Activated CD8-positive, alpha-beta T cell treated with anti-CD3 and anti-CD28 coated beads for 36 hours (primary cell): ENCODE measurements at regions not wholly inside any gene's neighbourhood (a gene's known extent, or its start where the extent isn't known, plus 50 kb on each side); places are given as distances from the start of the nearest gene placed in this dataset.

Source experiments
- ATAC-seq: fragments of 200-7000 bp; cut with Tn5 transposase; one replicate; pipeline ENCODE4 v1.10.0; 2021; ENCODE audit warnings: mild to moderate bottlenecking, moderate library complexity
- CTCF ChIA-PET: fragments of 350-600 bp; sonication (Branson Sonifier 250); formaldehyde crosslinking; loops from one replicate; lab custom pipeline; 2021; ENCODE audit warnings: antibody characterized with exemption; lab: Charles Lee
- POLR2A ChIA-PET: fragments of 350-600 bp; sonication (Branson Sonifier 250); formaldehyde crosslinking; loops from one replicate; lab custom pipeline; 2021; ENCODE audit warnings: antibody characterized with exemption; lab: Charles Lee
- DNase-seq: peaks from one replicate; pipeline ENCODE4 v3.0.0-alpha.2; 2020
- H3K27ac Mint-ChIP-seq: one replicate; pipeline ENCODE4 v1.8.0; 2021; ENCODE audit warnings: mild to moderate bottlenecking, mixed read lengths
- H3K27me3 Mint-ChIP-seq: one replicate; pipeline ENCODE4 v1.8.0; 2021; ENCODE audit warnings: mixed read lengths
- H3K36me3 Mint-ChIP-seq: one replicate; pipeline ENCODE4 v1.8.0; 2021; ENCODE audit warnings: low read depth, mixed read lengths
- H3K4me1 Mint-ChIP-seq: one replicate; pipeline ENCODE4 v1.8.0; 2021; ENCODE audit warnings: low read depth, mixed read lengths
- H3K4me3 Mint-ChIP-seq: one replicate; pipeline ENCODE4 v1.8.0; 2021; ENCODE audit warnings: mild to moderate bottlenecking, moderate library complexity, mixed read lengths
- H3K9me3 Mint-ChIP-seq: one replicate; pipeline ENCODE4 v1.8.0; 2021; ENCODE audit warnings: mixed read lengths
- intact Hi-C: fragments of 100-400 bp; cut with micrococcal nuclease; formaldehyde crosslinking; loops from one replicate; pipeline ENCODE4 v1.10.0; 2022
- TF ChIP-seq, protein P1 (sequence below): fragments of 200-600 bp; IDR thresholded peaks from one replicate; pipeline ENCODE4 v1.8.0; 2022; ENCODE audit warnings: antibody characterized with exemption, mild to moderate bottlenecking

GRCh38 chr19:34577531-34578101, 96.1 kb downstream of the WTIP start:
- intact Hi-C loops, result no loop called here
- peaks cover 5% of the 10 kb centered on the region for H3K9me3 Mint-ChIP-seq
- no peak overlapping the region for H3K4me3 Mint-ChIP-seq
- TF ChIP-seq, protein P1, sequence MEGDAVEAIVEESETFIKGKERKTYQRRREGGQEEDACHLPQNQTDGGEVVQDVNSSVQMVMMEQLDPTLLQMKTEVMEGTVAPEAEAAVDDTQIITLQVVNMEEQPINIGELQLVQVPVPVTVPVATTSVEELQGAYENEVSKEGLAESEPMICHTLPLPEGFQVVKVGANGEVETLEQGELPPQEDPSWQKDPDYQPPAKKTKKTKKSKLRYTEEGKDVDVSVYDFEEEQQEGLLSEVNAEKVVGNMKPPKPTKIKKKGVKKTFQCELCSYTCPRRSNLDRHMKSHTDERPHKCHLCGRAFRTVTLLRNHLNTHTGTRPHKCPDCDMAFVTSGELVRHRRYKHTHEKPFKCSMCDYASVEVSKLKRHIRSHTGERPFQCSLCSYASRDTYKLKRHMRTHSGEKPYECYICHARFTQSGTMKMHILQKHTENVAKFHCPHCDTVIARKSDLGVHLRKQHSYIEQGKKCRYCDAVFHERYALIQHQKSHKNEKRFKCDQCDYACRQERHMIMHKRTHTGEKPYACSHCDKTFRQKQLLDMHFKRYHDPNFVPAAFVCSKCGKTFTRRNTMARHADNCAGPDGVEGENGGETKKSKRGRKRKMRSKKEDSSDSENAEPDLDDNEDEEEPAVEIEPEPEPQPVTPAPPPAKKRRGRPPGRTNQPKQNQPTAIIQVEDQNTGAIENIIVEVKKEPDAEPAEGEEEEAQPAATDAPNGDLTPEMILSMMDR, result no peak
- no peaks in the 10 kb centered on the region for H3K36me3 Mint-ChIP-seq
- ATAC-seq (no peak), DNase-seq (no peak)
- H3K27ac Mint-ChIP-seq, result no peak overlapping the region
- H3K27me3 Mint-ChIP-seq, result peaks cover 17% of the 10 kb centered on the region
- CTCF ChIA-PET, result no interaction called here
- peaks cover 4% of the 10 kb centered on the region for H3K4me1 Mint-ChIP-seq
- POLR2A ChIA-PET, result no interaction called here

- H3K27me3 Mint-ChIP-seq, result peaks cover 17% of the 10 kb centered on the region
- H3K4me3 Mint-ChIP-seq, result no peak overlapping the region
- H3K27ac Mint-ChIP-seq, result no peak overlapping the region
- ChIA-PET POLR2A (no interaction called here), CTCF (no interaction called here)
- no peak for DNase-seq
- H3K4me1 Mint-ChIP-seq, result peaks cover 4% of the 10 kb centered on the region
- no peaks in the 10 kb centered on the region for H3K36me3 Mint-ChIP-seq
- TF ChIP-seq, protein P1, result no peak
- H3K9me3 Mint-ChIP-seq, result peaks cover 5% of the 10 kb centered on the region
- intact Hi-C loops, result no loop called here
- no peak for ATAC-seq
Measured at GRCh38 chr19:34577056-34577455, 95.5 kb downstream of the WTIP start.

DNA sequence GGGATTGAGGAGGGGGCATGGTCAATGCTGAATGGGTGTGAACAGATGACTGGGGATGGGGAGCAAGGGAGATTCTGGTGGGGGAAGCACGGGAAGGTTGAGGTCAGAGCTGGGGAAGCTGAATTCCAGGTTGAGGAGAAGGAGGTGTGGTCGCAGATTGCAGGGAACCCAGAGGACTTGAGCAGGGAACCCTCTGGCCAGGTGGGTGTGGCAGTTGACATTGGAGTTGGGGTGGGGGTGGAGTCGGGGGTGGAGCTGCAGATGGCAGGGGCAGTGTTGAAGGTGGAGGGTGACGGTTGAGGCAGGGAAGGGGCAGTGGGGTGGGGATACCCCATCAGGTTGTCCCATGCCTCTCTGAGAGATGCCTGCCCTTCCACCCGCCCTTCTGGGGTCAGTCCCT, 94.7 kb downstream of the WTIP start:
- ChIA-PET CTCF (no interaction called here), POLR2A (no interaction called here)
- peaks cover 17% of the 10 kb centered on the region for H3K27me3 Mint-ChIP-seq
- H3K36me3 Mint-ChIP-seq, result no peaks in the 10 kb centered on the region
- intact Hi-C loops, result no loop called here
- TF ChIP-seq, protein P1, result no peak
- ATAC-seq (no peak), DNase-seq (no peak)
- no peak overlapping the region for H3K4me3 Mint-ChIP-seq
- peaks cover 4% of the 10 kb centered on the region for H3K4me1 Mint-ChIP-seq
- H3K9me3 Mint-ChIP-seq, result peaks cover 5% of the 10 kb centered on the region
- no peak overlapping the region for H3K27ac Mint-ChIP-seq

DNA sequence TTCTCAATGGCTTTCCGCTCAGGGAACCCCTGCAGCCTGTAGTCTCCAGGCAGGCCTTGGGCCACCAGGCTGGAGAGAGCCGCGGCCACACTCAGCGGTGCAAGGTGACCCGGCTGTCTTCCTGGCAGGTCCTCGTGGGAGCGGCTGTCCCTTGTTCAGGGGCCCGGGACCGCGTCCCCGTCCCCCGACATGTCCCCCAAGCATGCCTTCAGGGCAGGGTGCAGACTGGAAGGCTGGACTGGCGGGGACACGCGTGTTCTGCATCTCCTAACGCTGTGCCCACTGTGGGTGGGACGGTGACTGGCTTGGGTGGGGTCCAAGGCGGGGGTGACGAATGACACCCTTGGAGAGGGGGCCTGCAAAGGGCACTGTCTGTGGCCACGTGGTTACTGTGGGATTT, 93.6 kb downstream of the WTIP start:
- H3K4me3 Mint-ChIP-seq, result no peak overlapping the region
- intact Hi-C loops, result no loop called here
- H3K27ac Mint-ChIP-seq, result no peak overlapping the region
- H3K4me1 Mint-ChIP-seq, result peaks cover 4% of the 10 kb centered on the region
- TF ChIP-seq, protein P1, result no peak
- peaks cover 17% of the 10 kb centered on the region for H3K27me3 Mint-ChIP-seq
- H3K9me3 Mint-ChIP-seq, result peaks cover 12% of the 10 kb centered on the region
- no peak for DNase-seq
- ATAC-seq, result no peak
- CTCF ChIA-PET, result no interaction called here
- H3K36me3 Mint-ChIP-seq, result peaks cover 4% of the 10 kb centered on the region
- POLR2A ChIA-PET, result no interaction called here

GRCh38 chr19:34574704-34575103, 93.1 kb downstream of the WTIP start:
- intact Hi-C loops, result no loop called here
- no peak for ATAC-seq
- Mint-ChIP-seq H3K27ac (no peak overlapping the region), H3K27me3 (peaks cover 17% of the 10 kb centered on the region), H3K4me3 (no peak overlapping the region), H3K4me1 (peaks cover 4% of the 10 kb centered on the region), H3K9me3 (peaks cover 13% of the 10 kb centered on the region), H3K36me3 (peaks cover 4% of the 10 kb centered on the region)
- DNase-seq, result no peak
- ChIA-PET CTCF (no interaction called here), POLR2A (no interaction called here)
- TF ChIP-seq, protein P1, result no peak
